Peyer's patch (tissue), 4 donors: ENCODE measurements at regions not wholly inside any gene's neighbourhood (a gene's known extent, or its start where the extent isn't known, plus 50 kb on each side); places are given as distances from the start of the nearest gene placed in this dataset.

Experiments used
- POLR2A ChIP-seq, 2 donors: fragments of 450-650 bp; IDR thresholded peaks; one replicate each; pipeline ENCODE4 v1.5.1; 2017; ENCODE audit warnings: antibody characterized with exemption in 2 of 2, mild to moderate bottlenecking in 2 of 2, moderate library complexity in 2 of 2
- TF ChIP-seq, protein P1 (sequence below), 6 experiments: fragments of 450-650 bp in 4 of 6; fragments of 200-600 bp in 2 of 6; sonication (generic) in 1 of 6; IDR thresholded peaks; one replicate each; pipeline ENCODE4 v1.5.1; 2017 to 2019; ENCODE audit warnings: antibody characterized with exemption in 6 of 6, mild to moderate bottlenecking in 3 of 6, moderate library complexity in 1 of 6

DNA sequence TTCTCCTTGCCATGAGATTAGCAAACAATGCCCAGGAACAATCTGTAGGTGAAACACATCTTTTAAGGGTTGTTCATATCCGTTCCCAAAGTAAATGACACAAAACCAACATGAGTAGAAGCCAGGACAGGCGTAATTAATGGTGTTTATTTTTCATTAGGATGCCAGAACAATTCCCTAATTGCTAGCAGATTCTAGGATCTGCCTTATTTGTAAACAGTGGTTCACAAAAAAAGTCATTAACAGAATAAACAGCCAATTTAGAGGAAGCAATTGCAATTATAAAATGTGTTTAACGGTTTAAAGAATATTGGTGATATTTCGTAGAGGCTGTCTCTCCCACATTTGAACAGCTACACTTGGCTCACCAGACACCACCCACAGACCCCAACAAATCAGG is 250.6 kb upstream of the GPR26 start:
- TF ChIP-seq, protein P1, sequence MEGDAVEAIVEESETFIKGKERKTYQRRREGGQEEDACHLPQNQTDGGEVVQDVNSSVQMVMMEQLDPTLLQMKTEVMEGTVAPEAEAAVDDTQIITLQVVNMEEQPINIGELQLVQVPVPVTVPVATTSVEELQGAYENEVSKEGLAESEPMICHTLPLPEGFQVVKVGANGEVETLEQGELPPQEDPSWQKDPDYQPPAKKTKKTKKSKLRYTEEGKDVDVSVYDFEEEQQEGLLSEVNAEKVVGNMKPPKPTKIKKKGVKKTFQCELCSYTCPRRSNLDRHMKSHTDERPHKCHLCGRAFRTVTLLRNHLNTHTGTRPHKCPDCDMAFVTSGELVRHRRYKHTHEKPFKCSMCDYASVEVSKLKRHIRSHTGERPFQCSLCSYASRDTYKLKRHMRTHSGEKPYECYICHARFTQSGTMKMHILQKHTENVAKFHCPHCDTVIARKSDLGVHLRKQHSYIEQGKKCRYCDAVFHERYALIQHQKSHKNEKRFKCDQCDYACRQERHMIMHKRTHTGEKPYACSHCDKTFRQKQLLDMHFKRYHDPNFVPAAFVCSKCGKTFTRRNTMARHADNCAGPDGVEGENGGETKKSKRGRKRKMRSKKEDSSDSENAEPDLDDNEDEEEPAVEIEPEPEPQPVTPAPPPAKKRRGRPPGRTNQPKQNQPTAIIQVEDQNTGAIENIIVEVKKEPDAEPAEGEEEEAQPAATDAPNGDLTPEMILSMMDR (IDR thresholded peaks at IDR 0.05), result no peak
- no peak for TF ChIP-seq POLR2A (IDR thresholded peaks at IDR 0.05)
